Nephron (organoid): ENCODE measurements at regions not wholly inside any gene's neighbourhood (a gene's known extent, or its start where the extent isn't known, plus 50 kb on each side); places are given as distances from the start of the nearest gene placed in this dataset.

Experiments used
- H3K27ac Mint-ChIP-seq, 3 experiments: 2 replicates each; pipeline ENCODE4 v1.8.0; 2020; ENCODE audit warnings: mixed read lengths in 3 of 3, mild to moderate bottlenecking in 2 of 3, moderate library complexity in 1 of 3
- H3K27me3 Mint-ChIP-seq: 2 replicates; pipeline ENCODE4 v1.8.0; 2021; ENCODE audit warnings: low read depth, mild to moderate bottlenecking, moderate library complexity, mixed read lengths
- H3K36me3 Mint-ChIP-seq: 2 replicates; pipeline ENCODE4 v1.8.0; 2020; ENCODE audit warnings: low read depth, mixed read lengths
- H3K4me1 Mint-ChIP-seq: 2 replicates; pipeline ENCODE4 v1.8.0; 2020; ENCODE audit warnings: mixed read lengths
- H3K4me3 Mint-ChIP-seq, 3 experiments: 2 replicates each; pipeline ENCODE4 v1.8.0; 2020; ENCODE audit warnings: mild to moderate bottlenecking in 3 of 3, mixed read lengths in 3 of 3, moderate library complexity in 2 of 3
- H3K9me3 Mint-ChIP-seq: 2 replicates; pipeline ENCODE4 v1.8.0; 2020; ENCODE audit warnings: mixed read lengths
- CTCF ChIP-seq, 3 experiments: fragments of 200-600 bp; sonication (generic); IDR thresholded peaks; one replicate each; pipeline ENCODE4 v1.5.0; 2021; ENCODE audit warnings: antibody characterized with exemption in 3 of 3; ENCODE audit not compliant: unreplicated experiment in 3 of 3

- Mint-ChIP-seq H3K9me3 (no peaks in the 10 kb centered on the region), H3K27ac (no peak overlapping the region), H3K36me3 (no peaks in the 10 kb centered on the region), H3K4me3 (no peak overlapping the region), H3K27me3 (peaks cover 59% of the 10 kb centered on the region), H3K4me1 (peaks cover 8% of the 10 kb centered on the region)
- TF ChIP-seq CTCF (IDR thresholded peaks at IDR 0.05; ENCODE audit: unreplicated experiment in 3 of 3), result no peak
Observed at GRCh38 chr5:2163060-2163856, 280.5 kb upstream of the IRX4 start.

GRCh38 chr5:2160811-2161210 lies 278.1 kb upstream of the IRX4 start:
- no peak overlapping the region for H3K4me3 Mint-ChIP-seq
- no peak overlapping the region for H3K27ac Mint-ChIP-seq
- no peaks in the 10 kb centered on the region for H3K36me3 Mint-ChIP-seq
- no peaks in the 10 kb centered on the region for H3K9me3 Mint-ChIP-seq
- peaks cover 39% of the 10 kb centered on the region for H3K27me3 Mint-ChIP-seq
- no peak for TF ChIP-seq CTCF (IDR thresholded peaks at IDR 0.05; ENCODE audit: unreplicated experiment in 3 of 3)
- peaks cover 8% of the 10 kb centered on the region for H3K4me1 Mint-ChIP-seq

- Mint-ChIP-seq H3K4me3 (no peak overlapping the region), H3K9me3 (no peaks in the 10 kb centered on the region), H3K4me1 (peaks cover 8% of the 10 kb centered on the region), H3K27ac (peak overlapping the region in 1 of 3 experiments; percentile 32), H3K36me3 (no peaks in the 10 kb centered on the region), H3K27me3 (peaks cover 30% of the 10 kb centered on the region)
- no peak for TF ChIP-seq CTCF (IDR thresholded peaks at IDR 0.05; ENCODE audit: unreplicated experiment in 3 of 3)
Observed at GRCh38 chr5:2158767-2159166, 276.0 kb upstream of the IRX4 start.

DNA sequence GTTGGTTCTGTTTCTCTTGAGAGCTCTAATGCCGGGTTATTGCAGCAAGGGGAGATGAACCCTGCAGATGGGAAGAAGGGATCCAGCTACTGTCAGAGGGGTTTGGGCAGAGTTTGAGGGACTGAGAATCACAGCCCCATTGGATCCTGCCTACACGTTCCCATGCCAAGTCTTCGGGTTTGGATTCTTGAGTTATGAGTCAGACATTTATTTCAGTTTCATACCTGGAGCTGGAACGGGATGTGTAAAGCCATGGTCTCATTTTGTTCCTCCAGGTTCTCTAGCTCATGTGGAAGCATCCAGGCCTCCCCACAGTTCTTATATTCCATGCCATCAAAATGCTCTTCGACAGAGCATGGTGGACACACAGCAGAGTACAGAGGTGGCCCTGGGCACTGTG lies 275.4 kb upstream of the IRX4 start:
- Mint-ChIP-seq H3K4me1 (peaks cover 8% of the 10 kb centered on the region), H3K9me3 (no peaks in the 10 kb centered on the region), H3K27me3 (peaks cover 34% of the 10 kb centered on the region), H3K27ac (no peak overlapping the region), H3K36me3 (no peaks in the 10 kb centered on the region), H3K4me3 (no peak overlapping the region)
- no peak for TF ChIP-seq CTCF (IDR thresholded peaks at IDR 0.05; ENCODE audit: unreplicated experiment in 3 of 3)

DNA sequence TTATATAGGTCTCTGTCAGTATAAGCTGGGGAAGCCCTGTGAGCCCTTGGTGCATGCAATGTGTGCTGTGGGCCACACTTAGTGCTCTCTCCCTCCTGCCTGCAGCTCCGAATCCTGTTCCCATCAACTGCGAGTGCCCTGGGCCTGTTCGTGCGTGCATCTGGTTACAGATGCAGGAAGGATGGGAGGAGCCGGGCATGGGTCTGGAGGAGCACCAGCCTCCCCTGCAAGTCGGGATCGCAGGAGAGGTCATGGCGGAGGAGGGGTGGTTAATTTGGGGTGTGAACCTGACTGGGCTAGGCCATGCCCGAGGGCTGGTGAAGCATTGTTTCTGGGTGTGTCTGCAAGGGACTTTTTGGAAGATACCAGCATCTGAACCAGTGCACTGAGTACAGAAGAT lies 274.6 kb upstream of the IRX4 start:
- H3K4me1 Mint-ChIP-seq, result peaks cover 8% of the 10 kb centered on the region
- H3K36me3 Mint-ChIP-seq, result no peaks in the 10 kb centered on the region
- H3K9me3 Mint-ChIP-seq, result no peaks in the 10 kb centered on the region
- no peak for TF ChIP-seq CTCF (IDR thresholded peaks at IDR 0.05; ENCODE audit: unreplicated experiment in 3 of 3)
- H3K27ac Mint-ChIP-seq, result no peak overlapping the region
- no peak overlapping the region for H3K4me3 Mint-ChIP-seq
- peaks cover 31% of the 10 kb centered on the region for H3K27me3 Mint-ChIP-seq
